SK-N-MC (cell line): ENCODE measurements at regions not wholly inside any gene's neighbourhood (a gene's known extent, or its start where the extent isn't known, plus 50 kb on each side); places are given as distances from the start of the nearest gene placed in this dataset.

ENCODE experiments used
- EZH2 ChIP-seq: fragments of 200-600 bp; sonication (generic); IDR thresholded peaks from one replicate; pipeline ENCODE4 v1.6.1; 2017; ENCODE audit warnings: antibody characterized with exemption
- POLR2AphosphoS5 ChIP-seq: IDR thresholded peaks from 2 replicates; pipeline ENCODE4 v1.6.1; 2012; ENCODE audit warnings: mild to moderate bottlenecking, low read depth, low read length, borderline replicate concordance

DNA sequence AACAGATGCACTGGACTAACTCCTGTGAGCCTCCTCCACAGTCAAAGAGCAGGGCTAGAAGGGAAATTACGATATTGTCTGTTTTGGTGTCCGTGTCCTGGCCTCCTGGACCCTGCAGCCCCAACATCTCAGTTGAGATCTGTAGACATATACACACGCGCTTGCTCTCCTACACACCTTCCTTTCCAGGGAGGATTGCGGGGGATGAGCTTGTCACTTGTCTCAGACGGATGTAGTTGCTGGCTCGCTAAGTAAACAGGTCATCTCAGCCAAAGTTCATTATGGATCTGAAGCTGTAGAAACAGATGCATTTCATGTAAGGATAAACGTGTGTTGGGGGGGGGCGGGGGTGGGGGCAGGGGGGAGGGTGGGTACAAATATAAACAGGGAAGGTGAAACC lies 549.3 kb downstream of the CCDC171 start:
- no peak for TF ChIP-seq EZH2
- no peak for TF ChIP-seq POLR2AphosphoS5
